ENCODE measurements at regions not wholly inside any gene's neighbourhood (a gene's known extent, or its start where the extent isn't known, plus 50 kb on each side); places are given as distances from the start of the nearest gene placed in this dataset.

DNA sequence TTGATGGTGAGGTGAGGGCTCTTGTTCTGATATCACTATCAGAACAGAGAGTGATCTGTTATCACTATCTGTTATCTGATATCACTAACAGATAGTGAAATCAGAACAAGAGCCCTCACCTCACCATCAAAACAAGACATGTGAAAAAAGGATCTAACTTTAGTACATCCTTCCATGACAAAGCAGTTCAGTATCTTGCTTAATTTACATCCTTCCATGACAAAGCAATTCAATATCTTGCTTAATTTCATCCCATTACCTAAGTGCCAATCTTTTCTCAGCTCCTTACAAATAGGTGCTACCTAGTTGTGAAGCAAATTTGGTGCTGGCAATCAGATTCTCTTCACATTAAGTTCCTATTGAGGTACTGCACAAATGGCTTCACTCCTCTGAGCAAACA lies 1865.6 kb upstream of the FLRT2 start:
- H3K9ac ChIP-seq (ENCODE audit: low read length) = no peak overlapping the region
- H3K9me3 ChIP-seq (ENCODE audit: low read length) = no peaks in the 10 kb centered on the region
- TF ChIP-seq TAF1 (IDR thresholded peaks at IDR 0.05; ENCODE audit: low read depth) (no peak), EP300 (conservative IDR thresholded peaks at IDR 0.05; ENCODE audit: poor library complexity, severe bottlenecking) (no peak), EZH2 (IDR thresholded peaks at IDR 0.05; ENCODE audit: borderline replicate concordance, insufficient read depth, low read length, poor library complexity, severe bottlenecking) (no peak), RAD21 (conservative IDR thresholded peaks at IDR 0.05) (no peak), POLR2AphosphoS5 (IDR thresholded peaks at IDR 0.05) (no peak), MXI1 (conservative IDR thresholded peaks at IDR 0.05; ENCODE audit: poor library complexity, severe bottlenecking) (no peak), SMC3 (conservative IDR thresholded peaks at IDR 0.05; ENCODE audit: poor library complexity) (no peak)
- TF ChIP-seq, protein P1, sequence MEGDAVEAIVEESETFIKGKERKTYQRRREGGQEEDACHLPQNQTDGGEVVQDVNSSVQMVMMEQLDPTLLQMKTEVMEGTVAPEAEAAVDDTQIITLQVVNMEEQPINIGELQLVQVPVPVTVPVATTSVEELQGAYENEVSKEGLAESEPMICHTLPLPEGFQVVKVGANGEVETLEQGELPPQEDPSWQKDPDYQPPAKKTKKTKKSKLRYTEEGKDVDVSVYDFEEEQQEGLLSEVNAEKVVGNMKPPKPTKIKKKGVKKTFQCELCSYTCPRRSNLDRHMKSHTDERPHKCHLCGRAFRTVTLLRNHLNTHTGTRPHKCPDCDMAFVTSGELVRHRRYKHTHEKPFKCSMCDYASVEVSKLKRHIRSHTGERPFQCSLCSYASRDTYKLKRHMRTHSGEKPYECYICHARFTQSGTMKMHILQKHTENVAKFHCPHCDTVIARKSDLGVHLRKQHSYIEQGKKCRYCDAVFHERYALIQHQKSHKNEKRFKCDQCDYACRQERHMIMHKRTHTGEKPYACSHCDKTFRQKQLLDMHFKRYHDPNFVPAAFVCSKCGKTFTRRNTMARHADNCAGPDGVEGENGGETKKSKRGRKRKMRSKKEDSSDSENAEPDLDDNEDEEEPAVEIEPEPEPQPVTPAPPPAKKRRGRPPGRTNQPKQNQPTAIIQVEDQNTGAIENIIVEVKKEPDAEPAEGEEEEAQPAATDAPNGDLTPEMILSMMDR (IDR thresholded peaks at IDR 0.05; ENCODE audit: poor library complexity, severe bottlenecking) = no peak
- TF ChIP-seq, protein P2, sequence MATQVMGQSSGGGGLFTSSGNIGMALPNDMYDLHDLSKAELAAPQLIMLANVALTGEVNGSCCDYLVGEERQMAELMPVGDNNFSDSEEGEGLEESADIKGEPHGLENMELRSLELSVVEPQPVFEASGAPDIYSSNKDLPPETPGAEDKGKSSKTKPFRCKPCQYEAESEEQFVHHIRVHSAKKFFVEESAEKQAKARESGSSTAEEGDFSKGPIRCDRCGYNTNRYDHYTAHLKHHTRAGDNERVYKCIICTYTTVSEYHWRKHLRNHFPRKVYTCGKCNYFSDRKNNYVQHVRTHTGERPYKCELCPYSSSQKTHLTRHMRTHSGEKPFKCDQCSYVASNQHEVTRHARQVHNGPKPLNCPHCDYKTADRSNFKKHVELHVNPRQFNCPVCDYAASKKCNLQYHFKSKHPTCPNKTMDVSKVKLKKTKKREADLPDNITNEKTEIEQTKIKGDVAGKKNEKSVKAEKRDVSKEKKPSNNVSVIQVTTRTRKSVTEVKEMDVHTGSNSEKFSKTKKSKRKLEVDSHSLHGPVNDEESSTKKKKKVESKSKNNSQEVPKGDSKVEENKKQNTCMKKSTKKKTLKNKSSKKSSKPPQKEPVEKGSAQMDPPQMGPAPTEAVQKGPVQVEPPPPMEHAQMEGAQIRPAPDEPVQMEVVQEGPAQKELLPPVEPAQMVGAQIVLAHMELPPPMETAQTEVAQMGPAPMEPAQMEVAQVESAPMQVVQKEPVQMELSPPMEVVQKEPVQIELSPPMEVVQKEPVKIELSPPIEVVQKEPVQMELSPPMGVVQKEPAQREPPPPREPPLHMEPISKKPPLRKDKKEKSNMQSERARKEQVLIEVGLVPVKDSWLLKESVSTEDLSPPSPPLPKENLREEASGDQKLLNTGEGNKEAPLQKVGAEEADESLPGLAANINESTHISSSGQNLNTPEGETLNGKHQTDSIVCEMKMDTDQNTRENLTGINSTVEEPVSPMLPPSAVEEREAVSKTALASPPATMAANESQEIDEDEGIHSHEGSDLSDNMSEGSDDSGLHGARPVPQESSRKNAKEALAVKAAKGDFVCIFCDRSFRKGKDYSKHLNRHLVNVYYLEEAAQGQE (IDR thresholded peaks at IDR 0.05; ENCODE audit: borderline replicate concordance) = no peak
- no peak overlapping the region for H3K4me3 ChIP-seq (ENCODE audit: low read length)
- H4K20me1 ChIP-seq (ENCODE audit: insufficient read depth) = no peaks in the 10 kb centered on the region
- H3K36me3 ChIP-seq (ENCODE audit: insufficient read depth, low read length) = no peaks in the 10 kb centered on the region
- no peak overlapping the region for H2AFZ ChIP-seq (ENCODE audit: low read depth, low read length)
- no peaks in the 10 kb centered on the region for H3K27me3 ChIP-seq (ENCODE audit: insufficient read depth, low read depth, low read length)
- H3K27ac ChIP-seq (ENCODE audit: low read length) = no peak overlapping the region
- H3K9me2 ChIP-seq (ENCODE audit: insufficient read depth, low read length) = no peaks in the 10 kb centered on the region
- no peaks in the 10 kb centered on the region for H3K79me2 ChIP-seq (replicated peaks; ENCODE audit: insufficient read depth, low read length)
- H3K4me2 ChIP-seq (ENCODE audit: low read length) = no peak overlapping the region
- H3F3A ChIP-seq (ENCODE audit: insufficient read depth, low read length, poor library complexity, severe bottlenecking) = no peaks in the 10 kb centered on the region

DNA sequence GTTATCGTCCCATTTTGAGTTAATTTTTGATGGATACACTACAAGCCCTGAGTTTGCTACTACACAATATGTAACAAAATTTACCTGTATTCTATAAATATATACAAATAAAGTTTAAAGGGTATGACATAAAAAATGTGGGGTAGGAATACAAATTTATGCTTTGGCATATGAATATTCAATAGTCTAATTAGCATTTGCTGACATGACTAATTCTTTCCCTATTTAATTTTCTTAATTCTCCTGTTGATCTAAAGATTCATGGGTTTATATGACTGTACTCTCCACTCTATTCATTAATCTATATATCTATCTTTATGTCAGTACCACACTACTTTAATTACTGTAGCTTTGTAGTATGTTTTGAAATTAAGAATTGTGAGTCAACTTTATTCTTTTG lies 1840.7 kb upstream of the FLRT2 start:
- Histone ChIP-seq H2AFZ (ENCODE audit: low read depth, low read length) (no peak overlapping the region), H3K9ac (ENCODE audit: low read length) (no peak overlapping the region), H4K20me1 (ENCODE audit: insufficient read depth) (no peaks in the 10 kb centered on the region), H3F3A (ENCODE audit: insufficient read depth, low read length, poor library complexity, severe bottlenecking) (no peaks in the 10 kb centered on the region), H3K9me2 (ENCODE audit: insufficient read depth, low read length) (no peaks in the 10 kb centered on the region), H3K27me3 (ENCODE audit: insufficient read depth, low read depth, low read length) (no peaks in the 10 kb centered on the region), H3K36me3 (ENCODE audit: insufficient read depth, low read length) (no peaks in the 10 kb centered on the region), H3K4me3 (ENCODE audit: low read length) (no peak overlapping the region), H3K27ac (ENCODE audit: low read length) (no peak overlapping the region), H3K4me2 (ENCODE audit: low read length) (no peak overlapping the region), H3K79me2 (replicated peaks; ENCODE audit: insufficient read depth, low read length) (no peaks in the 10 kb centered on the region), H3K9me3 (ENCODE audit: low read length) (no peaks in the 10 kb centered on the region)
- TF ChIP-seq SMC3 (conservative IDR thresholded peaks at IDR 0.05; ENCODE audit: poor library complexity) = no peak
- TF ChIP-seq EP300 (conservative IDR thresholded peaks at IDR 0.05; ENCODE audit: poor library complexity, severe bottlenecking) = no peak
- TF ChIP-seq, protein P1 (IDR thresholded peaks at IDR 0.05; ENCODE audit: poor library complexity, severe bottlenecking) = no peak
- no peak for TF ChIP-seq MXI1 (conservative IDR thresholded peaks at IDR 0.05; ENCODE audit: poor library complexity, severe bottlenecking)
- TF ChIP-seq EZH2 (IDR thresholded peaks at IDR 0.05; ENCODE audit: borderline replicate concordance, insufficient read depth, low read length, poor library complexity, severe bottlenecking) = no peak
- no peak for TF ChIP-seq RAD21 (conservative IDR thresholded peaks at IDR 0.05)
- TF ChIP-seq POLR2AphosphoS5 (IDR thresholded peaks at IDR 0.05) = no peak
- no peak for TF ChIP-seq TAF1 (IDR thresholded peaks at IDR 0.05; ENCODE audit: low read depth)
- TF ChIP-seq, protein P2 (IDR thresholded peaks at IDR 0.05; ENCODE audit: borderline replicate concordance) = no peak
